HCT116 (cell line): ENCODE measurements at regions not wholly inside any gene's neighbourhood (a gene's known extent, or its start where the extent isn't known, plus 50 kb on each side); places are given as distances from the start of the nearest gene placed in this dataset.

ENCODE experiments used
- ATAC-seq: fragments of 200-7000 bp; cut with Tn5 transposase; 2 replicates; pipeline ENCODE4 v1.9.1; 2020; ENCODE audit warnings: mild to moderate bottlenecking, moderate library complexity
- BruUV-seq: library from RNA; stranded (reverse); fragments of 400-500 nt; replicated peaks from 2 replicates; lab custom pipeline; 2021; lab: Mats Ljungman, UMichigan
- CTCF ChIA-PET: fragments of 300-600 bp; sonication (Branson Sonifier 250); formaldehyde crosslinking; loops from one replicate; lab custom pipeline; 2021; ENCODE audit warnings: antibody characterized with exemption; lab: Charles Lee
- POLR2A ChIA-PET: fragments of 300-600, 350-600 bp; sonication (Branson Sonifier 250); formaldehyde crosslinking; loops from one replicate; lab custom pipeline; 2021; ENCODE audit warnings: antibody characterized with exemption; lab: Charles Lee
- RAD21 ChIA-PET, 2 experiments: fragments of 300-600 bp; sonication (Branson Sonifier 250); formaldehyde crosslinking; loops; one replicate each; lab custom pipeline; 2023; ENCODE audit warnings: low total read pairs in 2 of 2; ENCODE audit not compliant: uncharacterized antibody in 2 of 2, unreplicated experiment in 2 of 2, low non-redundant PET in 1 of 2; lab: Charles Lee
- DNase-seq: peaks from one replicate; pipeline ENCODE4 v3.0.0-alpha.2; 2010; ENCODE audit warnings: low read depth, low spot score
- H2AFZ ChIP-seq: fragments of 200-600 bp; shearing (Covaris generic), sonication (generic); 2 replicates; pipeline ENCODE4 v1.6.1; 2017; ENCODE audit warnings: low read depth, mixed run types, mixed read lengths, antibody characterized with exemption, low read length; ENCODE audit not compliant: poor library complexity, severe bottlenecking
- H3K27ac ChIP-seq: 2 replicates; pipeline ENCODE4 v1.5.1; 2012; ENCODE audit warnings: low read depth, low read length
- H3K27me3 ChIP-seq: fragments of 200-600 bp; sonication (generic); 2 replicates; pipeline ENCODE4 v1.6.1; 2016; ENCODE audit warnings: mixed run types, low read length, mixed read lengths; ENCODE audit not compliant: insufficient read depth
- H3K36me3 ChIP-seq, 2 experiments: fragments of 200-500 bp in 1 of 2; fragments of 200-600 bp in 1 of 2; sonication (Bioruptor generic) in 1 of 2; sonication (generic) in 1 of 2; 2 replicates each; pipeline versions ENCODE4 v1.5.1 to v1.6.1; 2014 to 2016; ENCODE audit warnings: low read length in 2 of 2, inconsistent platforms in 1 of 2, mixed read lengths in 1 of 2, mixed run types in 1 of 2; ENCODE audit not compliant: insufficient read depth in 2 of 2, control insufficient read depth in 1 of 2
- H3K4me1 ChIP-seq, 2 experiments: fragments of 200-600 bp in 1 of 2; sonication (generic) in 1 of 2; 2 replicates each; pipeline versions ENCODE4 v1.5.1 to v1.6.1; 2012 to 2017; ENCODE audit warnings: low read length in 2 of 2, inconsistent platforms in 1 of 2, mild to moderate bottlenecking in 1 of 2, mixed read lengths in 1 of 2, mixed run types in 1 of 2, moderate library complexity in 1 of 2; ENCODE audit not compliant: insufficient read depth in 2 of 2, control insufficient read depth in 1 of 2
- H3K4me2 ChIP-seq: fragments of 200-600 bp; sonication (generic); 2 replicates; pipeline ENCODE4 v1.6.1; 2017; ENCODE audit warnings: mixed run types, low read length, mixed read lengths
- H3K4me3 ChIP-seq, 2 experiments: fragments of 200-600 bp in 1 of 2; sonication (generic) in 1 of 2; replicated peaks in 1 of 2; 2 replicates each; pipeline ENCODE4 v1.5.1; 2011 to 2016; ENCODE audit warnings: low read length in 2 of 2, control low read depth in 1 of 2, low read depth in 1 of 2, mild to moderate bottlenecking in 1 of 2, mixed read lengths in 1 of 2, mixed run types in 1 of 2
- H3K79me2 ChIP-seq: fragments of 200-600 bp; sonication (generic); 2 replicates; pipeline ENCODE4 v1.6.1; 2017; ENCODE audit warnings: mild to moderate bottlenecking, mixed run types, low read length, moderate library complexity, mixed read lengths; ENCODE audit not compliant: insufficient read depth
- H3K9ac ChIP-seq: fragments of 200-600 bp; sonication (generic); 2 replicates; pipeline ENCODE4 v1.6.1; 2016; ENCODE audit warnings: low read length, mixed read lengths
- H3K9me2 ChIP-seq: fragments of 200-600 bp; sonication (generic), shearing (Covaris generic); 2 replicates; pipeline ENCODE4 v1.6.1; 2017; ENCODE audit warnings: mixed run types, mild to moderate bottlenecking, moderate library complexity; ENCODE audit not compliant: insufficient read depth
- H3K9me3 ChIP-seq, 2 experiments: fragments of 200-500 bp in 1 of 2; fragments of 200-600 bp in 1 of 2; sonication (Bioruptor generic) in 1 of 2; sonication (generic) in 1 of 2; 2 replicates each; pipeline ENCODE4 v1.6.1; 2014 to 2017; ENCODE audit warnings: low read length in 2 of 2, mixed read lengths in 2 of 2, inconsistent platforms in 1 of 2, low read depth in 1 of 2, mild to moderate bottlenecking in 1 of 2, mixed run types in 1 of 2, moderate library complexity in 1 of 2; ENCODE audit not compliant: control insufficient read depth in 1 of 2, insufficient read depth in 1 of 2
- H4K20me1 ChIP-seq: fragments of 200-600 bp; sonication (generic), shearing (Covaris generic); 2 replicates; pipeline ENCODE4 v1.6.1; 2017; ENCODE audit warnings: mixed run types, mild to moderate bottlenecking, moderate library complexity; ENCODE audit not compliant: insufficient read depth
- CBX3 ChIP-seq: IDR thresholded peaks from 2 replicates; pipeline ENCODE4 v1.6.1; 2012; ENCODE audit warnings: low read depth
- CEBPB ChIP-seq: IDR thresholded peaks from 2 replicates; pipeline ENCODE4 v1.6.1; 2012; ENCODE audit warnings: low read depth
- EGR1 ChIP-seq: IDR thresholded peaks from 2 replicates; pipeline ENCODE4 v1.6.1; 2012; ENCODE audit warnings: low read depth
- ELF1 ChIP-seq: IDR thresholded peaks from 2 replicates; pipeline ENCODE4 v1.6.1; 2012; ENCODE audit warnings: low read depth, borderline replicate concordance
- EZH2phosphoT487 ChIP-seq: fragments of 200-600 bp; IDR thresholded peaks from 2 replicates; pipeline ENCODE4 v1.6.1; 2018; ENCODE audit warnings: antibody characterized with exemption, borderline replicate concordance
- FOSL1 ChIP-seq: IDR thresholded peaks from 2 replicates; pipeline ENCODE4 v1.6.1; 2012; ENCODE audit warnings: low read depth
- JUND ChIP-seq: IDR thresholded peaks from 2 replicates; pipeline ENCODE4 v1.6.1; 2012
- POLR2A ChIP-seq: IDR thresholded peaks from 2 replicates; pipeline ENCODE4 v1.7.0; 2011; ENCODE audit warnings: borderline replicate concordance; ENCODE audit not compliant: insufficient read depth, insufficient read length; ENCODE audit errors: extremely low read depth
- SIN3A ChIP-seq: IDR thresholded peaks from 2 replicates; pipeline ENCODE4 v1.6.1; 2012; ENCODE audit warnings: low read depth
- SRF ChIP-seq: IDR thresholded peaks from 2 replicates; pipeline ENCODE4 v1.6.1; 2012; ENCODE audit warnings: low read depth
- YY1 ChIP-seq: IDR thresholded peaks from 2 replicates; pipeline ENCODE4 v1.6.1; 2011; ENCODE audit warnings: low read length, low read depth, moderate library complexity, mild to moderate bottlenecking; ENCODE audit not compliant: insufficient replicate concordance; ENCODE audit errors: extremely low read depth
- ZFX ChIP-seq: fragments of 450-650 bp; IDR thresholded peaks from 2 replicates; pipeline ENCODE4 v1.6.1; 2017
- intact Hi-C: fragments of 100-400 bp; cut with micrococcal nuclease; formaldehyde crosslinking; loops from 2 replicates; pipeline ENCODE4 v1.10.0; 2022
- TF ChIP-seq, protein P1 (sequence below): IDR thresholded peaks from 2 replicates; pipeline ENCODE4 v1.6.1; 2011; ENCODE audit warnings: mild to moderate bottlenecking, low read length, moderate library complexity; ENCODE audit not compliant: insufficient replicate concordance; ENCODE audit errors: extremely low read depth
- TF ChIP-seq, protein P2 (sequence below): IDR thresholded peaks from 2 replicates; pipeline ENCODE4 v1.6.1; 2012; ENCODE audit warnings: low read depth
- TF ChIP-seq, protein P3 (sequence below), 3 experiments: fragments of 200-600 bp in 1 of 3; sonication (generic) in 1 of 3; IDR thresholded peaks in 2 of 3; conservative IDR thresholded peaks in 1 of 3; 2 replicates each; pipeline ENCODE4 v1.5.1; 2012 to 2017; ENCODE audit warnings: low read depth in 2 of 3, low read length in 2 of 3, antibody characterized with exemption in 1 of 3, borderline replicate concordance in 1 of 3, control low read depth in 1 of 3, mild to moderate bottlenecking in 1 of 3, mixed read lengths in 1 of 3, mixed run types in 1 of 3, moderate library complexity in 1 of 3; ENCODE audit not compliant: insufficient read depth in 1 of 3

DNA sequence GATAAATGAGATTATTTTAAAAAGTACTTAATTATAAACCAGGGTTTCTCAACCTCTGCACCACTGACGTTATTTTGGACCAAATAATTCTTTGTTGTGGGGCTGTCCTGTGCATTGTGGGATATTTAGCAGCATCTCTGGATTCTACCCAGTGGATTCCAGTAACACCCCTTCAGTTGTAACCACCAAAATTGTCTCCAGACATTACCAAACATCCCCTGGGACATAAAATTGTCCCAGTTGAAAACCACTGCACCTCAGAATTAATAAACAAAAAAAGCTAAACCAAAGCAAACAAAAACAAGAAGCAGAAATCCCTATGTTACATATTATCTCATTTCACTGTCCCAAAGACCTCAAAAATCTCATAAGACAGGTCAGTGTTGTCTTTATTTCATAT is 54.2 kb upstream of the GIMD1 start:
- no peak for TF ChIP-seq ZFX
- no peak for TF ChIP-seq JUND
- no peak for TF ChIP-seq CBX3
- TF ChIP-seq EGR1 = no peak
- TF ChIP-seq FOSL1 = no peak
- TF ChIP-seq YY1 = no peak
- TF ChIP-seq SRF = no peak
- TF ChIP-seq, protein P1, sequence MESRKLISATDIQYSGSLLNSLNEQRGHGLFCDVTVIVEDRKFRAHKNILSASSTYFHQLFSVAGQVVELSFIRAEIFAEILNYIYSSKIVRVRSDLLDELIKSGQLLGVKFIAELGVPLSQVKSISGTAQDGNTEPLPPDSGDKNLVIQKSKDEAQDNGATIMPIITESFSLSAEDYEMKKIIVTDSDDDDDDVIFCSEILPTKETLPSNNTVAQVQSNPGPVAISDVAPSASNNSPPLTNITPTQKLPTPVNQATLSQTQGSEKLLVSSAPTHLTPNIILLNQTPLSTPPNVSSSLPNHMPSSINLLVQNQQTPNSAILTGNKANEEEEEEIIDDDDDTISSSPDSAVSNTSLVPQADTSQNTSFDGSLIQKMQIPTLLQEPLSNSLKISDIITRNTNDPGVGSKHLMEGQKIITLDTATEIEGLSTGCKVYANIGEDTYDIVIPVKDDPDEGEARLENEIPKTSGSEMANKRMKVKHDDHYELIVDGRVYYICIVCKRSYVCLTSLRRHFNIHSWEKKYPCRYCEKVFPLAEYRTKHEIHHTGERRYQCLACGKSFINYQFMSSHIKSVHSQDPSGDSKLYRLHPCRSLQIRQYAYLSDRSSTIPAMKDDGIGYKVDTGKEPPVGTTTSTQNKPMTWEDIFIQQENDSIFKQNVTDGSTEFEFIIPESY = no peak
- no peak for TF ChIP-seq SIN3A
- TF ChIP-seq CEBPB = no peak
- TF ChIP-seq, protein P2, sequence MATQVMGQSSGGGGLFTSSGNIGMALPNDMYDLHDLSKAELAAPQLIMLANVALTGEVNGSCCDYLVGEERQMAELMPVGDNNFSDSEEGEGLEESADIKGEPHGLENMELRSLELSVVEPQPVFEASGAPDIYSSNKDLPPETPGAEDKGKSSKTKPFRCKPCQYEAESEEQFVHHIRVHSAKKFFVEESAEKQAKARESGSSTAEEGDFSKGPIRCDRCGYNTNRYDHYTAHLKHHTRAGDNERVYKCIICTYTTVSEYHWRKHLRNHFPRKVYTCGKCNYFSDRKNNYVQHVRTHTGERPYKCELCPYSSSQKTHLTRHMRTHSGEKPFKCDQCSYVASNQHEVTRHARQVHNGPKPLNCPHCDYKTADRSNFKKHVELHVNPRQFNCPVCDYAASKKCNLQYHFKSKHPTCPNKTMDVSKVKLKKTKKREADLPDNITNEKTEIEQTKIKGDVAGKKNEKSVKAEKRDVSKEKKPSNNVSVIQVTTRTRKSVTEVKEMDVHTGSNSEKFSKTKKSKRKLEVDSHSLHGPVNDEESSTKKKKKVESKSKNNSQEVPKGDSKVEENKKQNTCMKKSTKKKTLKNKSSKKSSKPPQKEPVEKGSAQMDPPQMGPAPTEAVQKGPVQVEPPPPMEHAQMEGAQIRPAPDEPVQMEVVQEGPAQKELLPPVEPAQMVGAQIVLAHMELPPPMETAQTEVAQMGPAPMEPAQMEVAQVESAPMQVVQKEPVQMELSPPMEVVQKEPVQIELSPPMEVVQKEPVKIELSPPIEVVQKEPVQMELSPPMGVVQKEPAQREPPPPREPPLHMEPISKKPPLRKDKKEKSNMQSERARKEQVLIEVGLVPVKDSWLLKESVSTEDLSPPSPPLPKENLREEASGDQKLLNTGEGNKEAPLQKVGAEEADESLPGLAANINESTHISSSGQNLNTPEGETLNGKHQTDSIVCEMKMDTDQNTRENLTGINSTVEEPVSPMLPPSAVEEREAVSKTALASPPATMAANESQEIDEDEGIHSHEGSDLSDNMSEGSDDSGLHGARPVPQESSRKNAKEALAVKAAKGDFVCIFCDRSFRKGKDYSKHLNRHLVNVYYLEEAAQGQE = no peak
- no peak for TF ChIP-seq ELF1
- TF ChIP-seq, protein P3, sequence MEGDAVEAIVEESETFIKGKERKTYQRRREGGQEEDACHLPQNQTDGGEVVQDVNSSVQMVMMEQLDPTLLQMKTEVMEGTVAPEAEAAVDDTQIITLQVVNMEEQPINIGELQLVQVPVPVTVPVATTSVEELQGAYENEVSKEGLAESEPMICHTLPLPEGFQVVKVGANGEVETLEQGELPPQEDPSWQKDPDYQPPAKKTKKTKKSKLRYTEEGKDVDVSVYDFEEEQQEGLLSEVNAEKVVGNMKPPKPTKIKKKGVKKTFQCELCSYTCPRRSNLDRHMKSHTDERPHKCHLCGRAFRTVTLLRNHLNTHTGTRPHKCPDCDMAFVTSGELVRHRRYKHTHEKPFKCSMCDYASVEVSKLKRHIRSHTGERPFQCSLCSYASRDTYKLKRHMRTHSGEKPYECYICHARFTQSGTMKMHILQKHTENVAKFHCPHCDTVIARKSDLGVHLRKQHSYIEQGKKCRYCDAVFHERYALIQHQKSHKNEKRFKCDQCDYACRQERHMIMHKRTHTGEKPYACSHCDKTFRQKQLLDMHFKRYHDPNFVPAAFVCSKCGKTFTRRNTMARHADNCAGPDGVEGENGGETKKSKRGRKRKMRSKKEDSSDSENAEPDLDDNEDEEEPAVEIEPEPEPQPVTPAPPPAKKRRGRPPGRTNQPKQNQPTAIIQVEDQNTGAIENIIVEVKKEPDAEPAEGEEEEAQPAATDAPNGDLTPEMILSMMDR (IDR thresholded peaks at IDR 0.05 in 2 of 3, conservative IDR thresholded peaks at IDR 0.05 in 1 of 3; ENCODE audit: borderline replicate concordance in 1 of 3, insufficient read depth in 1 of 3, low read depth in 2 of 3, low read length in 2 of 3) = no peak
- no peak for TF ChIP-seq POLR2A
- no peak for TF ChIP-seq EZH2phosphoT487
- TF ChIP-seq, all 23 proteins: peak for 0
- Histone ChIP-seq H3K36me3 (no peaks in the 10 kb centered on the region), H3K27ac (no peak overlapping the region), H3K4me3 (no peak overlapping the region), H3K9me3 (no peaks in the 10 kb centered on the region), H3K79me2 (no peaks in the 10 kb centered on the region), H2AFZ (no peak overlapping the region), H3K9me2 (no peaks in the 10 kb centered on the region), H3K4me2 (no peak overlapping the region), H3K9ac (no peak overlapping the region), H3K27me3 (no peaks in the 10 kb centered on the region), H3K4me1 (peaks cover 0 to 5% of the 10 kb centered on the region in 2 experiments; a peak in 1 of 4 replicates), H4K20me1 (no peaks in the 10 kb centered on the region)
- no peak for DNase-seq
- RAD21 ChIA-PET = no interaction called here
- CTCF ChIA-PET = no interaction called here
- BruUV-seq = no TSS peak
- intact Hi-C loops = no loop called here
- POLR2A ChIA-PET = no interaction called here
- ATAC-seq = no peak
